SK-N-SH (cell line): ENCODE measurements at regions not wholly inside any gene's neighbourhood (a gene's known extent, or its start where the extent isn't known, plus 50 kb on each side); places are given as distances from the start of the nearest gene placed in this dataset.

ENCODE experiments used
- CTCF ChIA-PET: fragments of 300-600, 350-600 bp; formaldehyde crosslinking; extraction: SDS; loops from one replicate; lab custom pipeline; 2021; lab: Yijun Ruan, JAX
- POLR2A ChIA-PET: fragments of 350-600 bp; sonication (Branson Sonifier 250); formaldehyde crosslinking; extraction: SDS; loops from one replicate; lab custom pipeline; 2020; ENCODE audit warnings: antibody characterized with exemption, inconsistent platforms; lab: Yijun Ruan, JAX
- DNase-seq: peaks from one replicate; pipeline ENCODE4 v3.0.0; 2012
- H2AFZ ChIP-seq: fragments of 200-600 bp; sonication (generic); 2 replicates; pipeline ENCODE4 v1.8.1; 2016; ENCODE audit warnings: antibody characterized with exemption, mild to moderate bottlenecking, low read depth
- H3F3A ChIP-seq: fragments of 200-600 bp; sonication (generic); replicated peaks from 2 replicates; pipeline ENCODE3; 2016; ENCODE audit warnings: antibody characterized with exemption, mild to moderate bottlenecking; ENCODE audit not compliant: insufficient read depth
- H3K27ac ChIP-seq, 2 experiments: fragments of 200-500 bp in 1 of 2; fragments of 200-600 bp in 1 of 2; sonication (Bioruptor generic) in 1 of 2; sonication (generic), shearing (Covaris generic) in 1 of 2; 2 replicates each; pipeline versions ENCODE4 v1.5.1 to v1.6.1; 2014 to 2016; ENCODE audit warnings: low read depth in 2 of 2, inconsistent platforms in 1 of 2, low read length in 1 of 2, mild to moderate bottlenecking in 1 of 2, mixed read lengths in 1 of 2
- H3K27me3 ChIP-seq: fragments of 200-600 bp; sonication (generic), shearing (Covaris generic); 2 replicates; pipeline ENCODE4 v1.6.1; 2016; ENCODE audit warnings: mixed run types; ENCODE audit not compliant: insufficient read depth
- H3K36me3 ChIP-seq, 2 experiments: fragments of 200-500 bp in 1 of 2; fragments of 200-600 bp in 1 of 2; sonication (Bioruptor generic) in 1 of 2; sonication (generic) in 1 of 2; replicated peaks in 1 of 2; 2 replicates each; pipeline versions ENCODE3 to v1.5.1; 2014 to 2016; ENCODE audit warnings: low read length in 1 of 2, mild to moderate bottlenecking in 1 of 2; ENCODE audit not compliant: insufficient read depth in 2 of 2, control insufficient read depth in 1 of 2
- H3K4me1 ChIP-seq, 2 experiments: fragments of 200-500 bp in 1 of 2; fragments of 200-600 bp in 1 of 2; sonication (Bioruptor generic) in 1 of 2; sonication (generic), shearing (Covaris generic) in 1 of 2; 2 replicates each; pipeline versions ENCODE4 v1.5.1 to v1.6.1; 2014 to 2016; ENCODE audit warnings: low read depth in 1 of 2, low read length in 1 of 2, mixed run types in 1 of 2; ENCODE audit not compliant: insufficient read depth in 2 of 2, control insufficient read depth in 1 of 2
- H3K4me2 ChIP-seq: fragments of 200-600 bp; sonication (generic), shearing (Covaris generic); 2 replicates; pipeline ENCODE4 v1.6.1; 2017; ENCODE audit warnings: mixed run types
- H3K4me3 ChIP-seq, 2 experiments: fragments of 200-500 bp in 1 of 2; fragments of 200-600 bp in 1 of 2; sonication (Bioruptor generic) in 1 of 2; sonication (generic), shearing (Covaris generic) in 1 of 2; 2 replicates each; pipeline versions ENCODE4 v1.5.1 to v1.8.1; 2014 to 2016; ENCODE audit warnings: low read depth in 2 of 2, inconsistent platforms in 1 of 2, low read length in 1 of 2, mild to moderate bottlenecking in 1 of 2, mixed read lengths in 1 of 2, moderate library complexity in 1 of 2
- H3K79me2 ChIP-seq: fragments of 200-600 bp; sonication (generic); 2 replicates; pipeline ENCODE4 v1.8.1; 2017; ENCODE audit warnings: mild to moderate bottlenecking; ENCODE audit not compliant: insufficient read depth
- H3K9ac ChIP-seq: fragments of 200-600 bp; sonication (generic); 2 replicates; pipeline ENCODE4 v1.6.1; 2017; ENCODE audit warnings: mixed run types
- H3K9me2 ChIP-seq: fragments of 200-600 bp; sonication (generic); 2 replicates; pipeline ENCODE4 v1.6.1; 2017; ENCODE audit warnings: mixed run types
- H3K9me3 ChIP-seq: fragments of 200-600 bp; sonication (generic); 2 replicates; pipeline ENCODE4 v1.6.1; 2017; ENCODE audit warnings: mixed run types, mild to moderate bottlenecking, moderate library complexity
- H4K20me1 ChIP-seq: fragments of 200-600 bp; sonication (generic); 2 replicates; pipeline ENCODE4 v1.6.1; 2017; ENCODE audit warnings: mild to moderate bottlenecking, mixed run types; ENCODE audit not compliant: insufficient read depth
- GABPA ChIP-seq: IDR thresholded peaks from 2 replicates; pipeline ENCODE4 v1.4.0; 2012; ENCODE audit warnings: low read depth, mild to moderate bottlenecking
- RFX5 ChIP-seq: IDR thresholded peaks from 2 replicates; pipeline ENCODE4 v1.6.1; 2012; ENCODE audit warnings: mild to moderate bottlenecking, improper control_type of control experiment, low read length
- RXRA ChIP-seq: IDR thresholded peaks from 2 replicates; pipeline ENCODE4 v1.4.0; 2012; ENCODE audit warnings: low read depth, mild to moderate bottlenecking, borderline replicate concordance
- SMC3 ChIP-seq: IDR thresholded peaks from 2 replicates; pipeline ENCODE4 v1.6.1; 2012; ENCODE audit warnings: low read depth, low read length, improper control_type of control experiment
- TAF1 ChIP-seq: IDR thresholded peaks from 2 replicates; pipeline ENCODE4 v1.6.1; 2012; ENCODE audit warnings: low read depth, mild to moderate bottlenecking, low read length, moderate library complexity, borderline replicate concordance
- TCF12 ChIP-seq: IDR thresholded peaks from 2 replicates; pipeline ENCODE4 v1.4.0; 2012
- YY1 ChIP-seq: IDR thresholded peaks from 2 replicates; pipeline ENCODE4 v1.4.0; 2012; ENCODE audit warnings: low read depth, mild to moderate bottlenecking
- WGBS: methylation state at CpG from one replicate; pipeline ENCODE4 v1.1.6; 2017; ENCODE audit warnings: low lambda C conversion rate; 5-methylcytosine and 5-hydroxymethylcytosine counted together
- TF ChIP-seq, protein P1 (sequence below): IDR thresholded peaks from 2 replicates; pipeline ENCODE4 v1.4.0; 2012; ENCODE audit warnings: low read depth, borderline replicate concordance
- TF ChIP-seq, protein P2 (sequence below): IDR thresholded peaks from 2 replicates; pipeline ENCODE4; 2012
- TF ChIP-seq, protein P3 (sequence below): IDR thresholded peaks from 2 replicates; pipeline ENCODE4 v1.6.1; 2012; ENCODE audit warnings: mild to moderate bottlenecking, low read depth, low read length, moderate library complexity
- TF ChIP-seq, protein P4 (sequence below): fragments of 150-350 bp; IDR thresholded peaks from 2 replicates; pipeline ENCODE4 v1.6.1; 2016; ENCODE audit warnings: mild to moderate bottlenecking, low read depth, low read length
- TF ChIP-seq, protein P5 (sequence below): IDR thresholded peaks from 2 replicates; pipeline ENCODE4 v1.4.0; 2012; ENCODE audit warnings: low read depth, borderline replicate concordance

DNA sequence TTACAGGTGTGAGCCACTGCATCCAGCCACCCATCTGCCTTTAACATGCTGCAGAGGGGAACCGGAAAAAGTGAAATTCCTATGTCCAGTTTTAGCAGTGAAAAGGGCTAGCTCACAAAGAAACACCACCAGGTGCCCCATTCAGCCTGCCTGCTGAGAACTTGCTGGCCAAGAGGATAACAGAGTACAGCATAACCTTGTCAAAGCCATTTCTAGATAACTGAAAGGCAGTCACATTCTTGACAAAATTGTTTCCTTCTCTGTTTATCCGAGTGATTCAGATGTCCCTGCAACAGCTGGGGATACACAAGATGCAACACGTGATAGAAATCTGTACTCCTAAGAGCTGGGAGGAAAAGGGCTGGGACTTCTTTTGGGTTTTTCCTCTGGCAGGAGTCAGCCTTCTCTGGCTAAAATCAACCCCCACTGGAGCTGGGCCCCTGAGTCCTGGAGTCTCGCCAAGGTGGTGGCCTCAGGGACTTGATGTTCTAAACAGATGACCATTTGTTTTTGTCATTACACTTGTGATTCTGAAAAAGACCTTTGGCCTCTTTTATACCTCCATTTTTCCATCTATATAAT lies 505.4 kb downstream of the BCL11A start:
- no peaks in the 10 kb centered on the region for H3F3A ChIP-seq
- POLR2A ChIA-PET: no interaction called here
- no peaks in the 10 kb centered on the region for H4K20me1 ChIP-seq
- H3K9ac ChIP-seq: no peak overlapping the region
- no peak overlapping the region for H3K4me2 ChIP-seq
- H3K79me2 ChIP-seq: no peaks in the 10 kb centered on the region
- H2AFZ ChIP-seq: no peak overlapping the region
- no peaks in the 10 kb centered on the region for H3K27me3 ChIP-seq
- no peak overlapping the region for H3K27ac ChIP-seq
- H3K4me1 ChIP-seq: no peaks in the 10 kb centered on the region
- H3K36me3 ChIP-seq: no peaks in the 10 kb centered on the region
- CTCF ChIA-PET: no interaction called here
- no peak for DNase-seq
- no peaks in the 10 kb centered on the region for H3K9me3 ChIP-seq
- no peak for TF ChIP-seq TCF12
- no peak overlapping the region for H3K4me3 ChIP-seq
- H3K9me2 ChIP-seq: no peaks in the 10 kb centered on the region
- 13% methylated on average over 4 of the region's 4 CpGs for WGBS

DNA sequence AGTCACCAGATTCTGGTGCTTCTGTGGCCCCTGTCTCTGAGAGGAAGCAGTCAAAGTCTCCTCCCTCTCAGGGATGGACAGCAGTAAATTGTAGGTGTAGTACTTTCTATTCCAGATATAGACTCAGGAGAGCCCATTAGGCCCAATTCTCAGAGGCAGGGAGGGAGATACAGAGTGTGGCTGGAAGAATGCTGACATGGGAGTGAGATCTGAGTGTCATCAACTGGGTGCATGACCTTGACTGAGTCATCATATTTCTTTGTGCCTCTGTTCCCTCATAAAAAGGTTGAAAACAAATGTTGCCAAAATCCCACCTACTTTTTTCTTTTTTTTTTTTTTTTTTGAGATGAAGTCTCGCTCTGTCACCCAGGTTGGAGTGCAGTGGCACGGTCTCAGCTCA lies 506.1 kb downstream of the BCL11A start:
- no peak overlapping the region for H3K4me2 ChIP-seq
- 15% methylated on average over 2 of the region's 2 CpGs for WGBS
- H4K20me1 ChIP-seq: no peaks in the 10 kb centered on the region
- no peak overlapping the region for H3K27ac ChIP-seq
- H3K79me2 ChIP-seq: no peaks in the 10 kb centered on the region
- ChIA-PET POLR2A (no interaction called here), CTCF (no interaction called here)
- H3K4me3 ChIP-seq: no peak overlapping the region
- H2AFZ ChIP-seq: no peak overlapping the region
- no peaks in the 10 kb centered on the region for H3K9me3 ChIP-seq
- no peaks in the 10 kb centered on the region for H3K4me1 ChIP-seq
- H3F3A ChIP-seq: no peaks in the 10 kb centered on the region
- no peaks in the 10 kb centered on the region for H3K36me3 ChIP-seq
- TF ChIP-seq, protein P1, sequence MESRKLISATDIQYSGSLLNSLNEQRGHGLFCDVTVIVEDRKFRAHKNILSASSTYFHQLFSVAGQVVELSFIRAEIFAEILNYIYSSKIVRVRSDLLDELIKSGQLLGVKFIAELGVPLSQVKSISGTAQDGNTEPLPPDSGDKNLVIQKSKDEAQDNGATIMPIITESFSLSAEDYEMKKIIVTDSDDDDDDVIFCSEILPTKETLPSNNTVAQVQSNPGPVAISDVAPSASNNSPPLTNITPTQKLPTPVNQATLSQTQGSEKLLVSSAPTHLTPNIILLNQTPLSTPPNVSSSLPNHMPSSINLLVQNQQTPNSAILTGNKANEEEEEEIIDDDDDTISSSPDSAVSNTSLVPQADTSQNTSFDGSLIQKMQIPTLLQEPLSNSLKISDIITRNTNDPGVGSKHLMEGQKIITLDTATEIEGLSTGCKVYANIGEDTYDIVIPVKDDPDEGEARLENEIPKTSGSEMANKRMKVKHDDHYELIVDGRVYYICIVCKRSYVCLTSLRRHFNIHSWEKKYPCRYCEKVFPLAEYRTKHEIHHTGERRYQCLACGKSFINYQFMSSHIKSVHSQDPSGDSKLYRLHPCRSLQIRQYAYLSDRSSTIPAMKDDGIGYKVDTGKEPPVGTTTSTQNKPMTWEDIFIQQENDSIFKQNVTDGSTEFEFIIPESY: no peak
- no peak for TF ChIP-seq RXRA
- TF ChIP-seq, protein P2, sequence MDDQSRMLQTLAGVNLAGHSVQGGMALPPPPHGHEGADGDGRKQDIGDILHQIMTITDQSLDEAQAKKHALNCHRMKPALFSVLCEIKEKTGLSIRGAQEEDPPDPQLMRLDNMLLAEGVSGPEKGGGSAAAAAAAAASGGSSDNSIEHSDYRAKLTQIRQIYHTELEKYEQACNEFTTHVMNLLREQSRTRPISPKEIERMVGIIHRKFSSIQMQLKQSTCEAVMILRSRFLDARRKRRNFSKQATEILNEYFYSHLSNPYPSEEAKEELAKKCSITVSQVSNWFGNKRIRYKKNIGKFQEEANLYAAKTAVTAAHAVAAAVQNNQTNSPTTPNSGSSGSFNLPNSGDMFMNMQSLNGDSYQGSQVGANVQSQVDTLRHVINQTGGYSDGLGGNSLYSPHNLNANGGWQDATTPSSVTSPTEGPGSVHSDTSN: no peak
- TF ChIP-seq, protein P3, sequence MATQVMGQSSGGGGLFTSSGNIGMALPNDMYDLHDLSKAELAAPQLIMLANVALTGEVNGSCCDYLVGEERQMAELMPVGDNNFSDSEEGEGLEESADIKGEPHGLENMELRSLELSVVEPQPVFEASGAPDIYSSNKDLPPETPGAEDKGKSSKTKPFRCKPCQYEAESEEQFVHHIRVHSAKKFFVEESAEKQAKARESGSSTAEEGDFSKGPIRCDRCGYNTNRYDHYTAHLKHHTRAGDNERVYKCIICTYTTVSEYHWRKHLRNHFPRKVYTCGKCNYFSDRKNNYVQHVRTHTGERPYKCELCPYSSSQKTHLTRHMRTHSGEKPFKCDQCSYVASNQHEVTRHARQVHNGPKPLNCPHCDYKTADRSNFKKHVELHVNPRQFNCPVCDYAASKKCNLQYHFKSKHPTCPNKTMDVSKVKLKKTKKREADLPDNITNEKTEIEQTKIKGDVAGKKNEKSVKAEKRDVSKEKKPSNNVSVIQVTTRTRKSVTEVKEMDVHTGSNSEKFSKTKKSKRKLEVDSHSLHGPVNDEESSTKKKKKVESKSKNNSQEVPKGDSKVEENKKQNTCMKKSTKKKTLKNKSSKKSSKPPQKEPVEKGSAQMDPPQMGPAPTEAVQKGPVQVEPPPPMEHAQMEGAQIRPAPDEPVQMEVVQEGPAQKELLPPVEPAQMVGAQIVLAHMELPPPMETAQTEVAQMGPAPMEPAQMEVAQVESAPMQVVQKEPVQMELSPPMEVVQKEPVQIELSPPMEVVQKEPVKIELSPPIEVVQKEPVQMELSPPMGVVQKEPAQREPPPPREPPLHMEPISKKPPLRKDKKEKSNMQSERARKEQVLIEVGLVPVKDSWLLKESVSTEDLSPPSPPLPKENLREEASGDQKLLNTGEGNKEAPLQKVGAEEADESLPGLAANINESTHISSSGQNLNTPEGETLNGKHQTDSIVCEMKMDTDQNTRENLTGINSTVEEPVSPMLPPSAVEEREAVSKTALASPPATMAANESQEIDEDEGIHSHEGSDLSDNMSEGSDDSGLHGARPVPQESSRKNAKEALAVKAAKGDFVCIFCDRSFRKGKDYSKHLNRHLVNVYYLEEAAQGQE: no peak
- TF ChIP-seq, protein P4, sequence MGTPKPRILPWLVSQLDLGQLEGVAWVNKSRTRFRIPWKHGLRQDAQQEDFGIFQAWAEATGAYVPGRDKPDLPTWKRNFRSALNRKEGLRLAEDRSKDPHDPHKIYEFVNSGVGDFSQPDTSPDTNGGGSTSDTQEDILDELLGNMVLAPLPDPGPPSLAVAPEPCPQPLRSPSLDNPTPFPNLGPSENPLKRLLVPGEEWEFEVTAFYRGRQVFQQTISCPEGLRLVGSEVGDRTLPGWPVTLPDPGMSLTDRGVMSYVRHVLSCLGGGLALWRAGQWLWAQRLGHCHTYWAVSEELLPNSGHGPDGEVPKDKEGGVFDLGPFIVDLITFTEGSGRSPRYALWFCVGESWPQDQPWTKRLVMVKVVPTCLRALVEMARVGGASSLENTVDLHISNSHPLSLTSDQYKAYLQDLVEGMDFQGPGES: no peak
- TF ChIP-seq, protein P5, sequence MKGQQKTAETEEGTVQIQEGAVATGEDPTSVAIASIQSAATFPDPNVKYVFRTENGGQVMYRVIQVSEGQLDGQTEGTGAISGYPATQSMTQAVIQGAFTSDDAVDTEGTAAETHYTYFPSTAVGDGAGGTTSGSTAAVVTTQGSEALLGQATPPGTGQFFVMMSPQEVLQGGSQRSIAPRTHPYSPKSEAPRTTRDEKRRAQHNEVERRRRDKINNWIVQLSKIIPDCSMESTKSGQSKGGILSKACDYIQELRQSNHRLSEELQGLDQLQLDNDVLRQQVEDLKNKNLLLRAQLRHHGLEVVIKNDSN: no peak
- TF ChIP-seq SMC3: no peak
- TF ChIP-seq YY1: no peak
- no peak for TF ChIP-seq TAF1
- TF ChIP-seq GABPA: no peak
- no peak for TF ChIP-seq RFX5
- no peaks in the 10 kb centered on the region for H3K27me3 ChIP-seq
- no peak for DNase-seq
- no peaks in the 10 kb centered on the region for H3K9me2 ChIP-seq
- H3K9ac ChIP-seq: no peak overlapping the region
